Caco-2 (cell line): ENCODE measurements at regions not wholly inside any gene's neighbourhood (a gene's known extent, or its start where the extent isn't known, plus 50 kb on each side); places are given as distances from the start of the nearest gene placed in this dataset.

Source experiments
- BruUV-seq: library from RNA; stranded (reverse); fragments of 400-500 nt; replicated peaks from 2 replicates; lab custom pipeline; 2021; lab: Mats Ljungman, UMichigan
- CTCF ChIA-PET: fragments of 300-600 bp; sonication (Branson Sonifier 250); formaldehyde crosslinking; loops from one replicate; lab custom pipeline; 2022; ENCODE audit warnings: antibody characterized with exemption; lab: Charles Lee
- POLR2A ChIA-PET: fragments of 300-600 bp; sonication (Branson Sonifier 250); formaldehyde crosslinking; loops from one replicate; lab custom pipeline; 2022; ENCODE audit warnings: antibody characterized with exemption; lab: Charles Lee
- DNase-seq, 2 experiments: peaks; one replicate each; pipeline versions ENCODE4 v3.0.0 to v3.0.0-alpha.2; 2020 to 2022
- H3K27me3 ChIP-seq: replicated peaks from 2 replicates; pipeline ENCODE4 v1.6.0; 2011; ENCODE audit warnings: low read length; ENCODE audit not compliant: control insufficient read depth, insufficient read depth
- H3K36me3 ChIP-seq: 2 replicates; pipeline ENCODE4 v1.5.1; 2011; ENCODE audit warnings: low read length; ENCODE audit not compliant: control insufficient read depth, insufficient read depth
- H3K4me1 ChIP-seq: fragments of 250-450 bp; sonication (Bioruptor Pico); 2 replicates; pipeline ENCODE4 v1.5.1; 2020; ENCODE audit warnings: mild to moderate bottlenecking
- H3K4me3 ChIP-seq: 2 replicates; pipeline ENCODE4 v1.5.1; 2011; ENCODE audit warnings: low read depth, mild to moderate bottlenecking, control low read depth, low read length
- H3K9me3 ChIP-seq: fragments of 250-450 bp; sonication (Bioruptor Pico); 2 replicates; pipeline ENCODE4 v1.5.1; 2020; ENCODE audit warnings: mild to moderate bottlenecking, moderate library complexity
- H3K27ac Mint-ChIP-seq: one replicate; pipeline ENCODE4 v1.8.0; 2022; ENCODE audit warnings: mixed read lengths; ENCODE audit not compliant: unreplicated experiment
- H3K27me3 Mint-ChIP-seq: one replicate; pipeline ENCODE4 v1.8.0; 2022; ENCODE audit warnings: mixed read lengths; ENCODE audit not compliant: insufficient read depth, unreplicated experiment
- H3K36me3 Mint-ChIP-seq: one replicate; pipeline ENCODE4 v1.8.0; 2022; ENCODE audit warnings: mild to moderate bottlenecking, mixed read lengths; ENCODE audit not compliant: insufficient read depth, unreplicated experiment
- H3K4me1 Mint-ChIP-seq: one replicate; pipeline ENCODE4 v1.8.0; 2022; ENCODE audit warnings: low read depth, mixed read lengths; ENCODE audit not compliant: unreplicated experiment
- H3K4me3 Mint-ChIP-seq: one replicate; pipeline ENCODE4 v1.8.0; 2022; ENCODE audit warnings: mild to moderate bottlenecking, moderate library complexity, mixed read lengths; ENCODE audit not compliant: unreplicated experiment
- H3K9me3 Mint-ChIP-seq: one replicate; pipeline ENCODE4 v1.8.0; 2022; ENCODE audit warnings: mixed read lengths; ENCODE audit not compliant: unreplicated experiment
- CTCF ChIP-seq, 2 experiments: fragments of 200-600 bp in 1 of 2; IDR thresholded peaks; 1 replicate in 1 of 2; 2 replicates in 1 of 2; pipeline versions ENCODE4 v1.5.1 to v1.8.0; 2011 to 2022; ENCODE audit warnings: antibody characterized with exemption in 1 of 2, control low read depth in 1 of 2, inconsistent platforms in 1 of 2, low read depth in 1 of 2, low read length in 1 of 2, mild to moderate bottlenecking in 1 of 2, moderate library complexity in 1 of 2; ENCODE audit not compliant: insufficient read depth in 1 of 2, severe bottlenecking in 1 of 2, unreplicated experiment in 1 of 2
- intact Hi-C: fragments of 100-400 bp; cut with micrococcal nuclease; formaldehyde crosslinking; loops from one replicate; pipeline ENCODE4 v1.10.0; 2022; ENCODE audit not compliant: unreplicated experiment

GRCh38 chr22:47236718-47237117 lies 474.3 kb downstream of the TBC1D22A start:
- Histone ChIP-seq H3K27me3 (peaks cover 1% of the 10 kb centered on the region; the same call in 1 of the 2 replicates), H3K36me3 (no peaks in the 10 kb centered on the region), H3K4me1 (no peaks in the 10 kb centered on the region), H3K9me3 (peaks cover 10% of the 10 kb centered on the region; the same call in 1 of the 2 replicates), H3K4me3 (no peak overlapping the region)
- TF ChIP-seq CTCF (IDR thresholded peaks at IDR 0.05; ENCODE audit: insufficient read depth in 1 of 2, low read depth in 1 of 2, low read length in 1 of 2, severe bottlenecking in 1 of 2, unreplicated experiment in 1 of 2) = no peak
- ChIA-PET POLR2A (no interaction called here), CTCF (no interaction called here)
- H3K36me3 Mint-ChIP-seq = no peaks in the 10 kb centered on the region
- no peak overlapping the region for H3K27ac Mint-ChIP-seq
- intact Hi-C loops = no loop called here
- BruUV-seq = no TSS peak
- H3K9me3 Mint-ChIP-seq = peaks cover 9% of the 10 kb centered on the region
- DNase-seq = no peak
- no peaks in the 10 kb centered on the region for H3K4me1 Mint-ChIP-seq
- H3K4me3 Mint-ChIP-seq = no peak overlapping the region
- peaks cover 11% of the 10 kb centered on the region for H3K27me3 Mint-ChIP-seq

- Histone ChIP-seq H3K4me1 (no peaks in the 10 kb centered on the region), H3K9me3 (peaks cover 10% of the 10 kb centered on the region; the same call in 1 of the 2 replicates), H3K4me3 (no peak overlapping the region), H3K27me3 (peaks cover 1% of the 10 kb centered on the region; the same call in 1 of the 2 replicates), H3K36me3 (no peaks in the 10 kb centered on the region)
- POLR2A ChIA-PET = no interaction called here
- Mint-ChIP-seq H3K27me3 (peaks cover 9% of the 10 kb centered on the region), H3K4me1 (no peaks in the 10 kb centered on the region), H3K9me3 (peaks cover 9% of the 10 kb centered on the region), H3K36me3 (no peaks in the 10 kb centered on the region), H3K4me3 (no peak overlapping the region), H3K27ac (no peak overlapping the region)
- CTCF ChIA-PET = no interaction called here
- no TSS peak for BruUV-seq
- intact Hi-C loops = no loop called here
- DNase-seq = no peak
- no peak for TF ChIP-seq CTCF (IDR thresholded peaks at IDR 0.05; ENCODE audit: insufficient read depth in 1 of 2, low read depth in 1 of 2, low read length in 1 of 2, severe bottlenecking in 1 of 2, unreplicated experiment in 1 of 2)
Measured at GRCh38 chr22:47236161-47236560, 473.7 kb downstream of the TBC1D22A start.

GRCh38 chr22:47233316-47234243 lies 471.1 kb downstream of the TBC1D22A start:
- no peaks in the 10 kb centered on the region for H3K36me3 ChIP-seq
- Mint-ChIP-seq H3K36me3 (no peaks in the 10 kb centered on the region), H3K27me3 (peaks cover 11% of the 10 kb centered on the region), H3K4me3 (no peak overlapping the region), H3K4me1 (no peaks in the 10 kb centered on the region), H3K27ac (no peak overlapping the region), H3K9me3 (peaks cover 9% of the 10 kb centered on the region)
- BruUV-seq = no TSS peak
- no peak for DNase-seq
- H3K4me3 ChIP-seq = no peak overlapping the region
- POLR2A ChIA-PET = no interaction called here
- H3K4me1 ChIP-seq = no peaks in the 10 kb centered on the region
- intact Hi-C loops = no loop called here
- no peak for TF ChIP-seq CTCF (IDR thresholded peaks at IDR 0.05; ENCODE audit: insufficient read depth in 1 of 2, low read depth in 1 of 2, low read length in 1 of 2, severe bottlenecking in 1 of 2, unreplicated experiment in 1 of 2)
- CTCF ChIA-PET = no interaction called here
- no peaks in the 10 kb centered on the region for H3K27me3 ChIP-seq
- H3K9me3 ChIP-seq = peaks cover 10% of the 10 kb centered on the region; the same call in 1 of the 2 replicates
